ENCODE measurements at regions not wholly inside any gene's neighbourhood (a gene's known extent, or its start where the extent isn't known, plus 50 kb on each side); places are given as distances from the start of the nearest gene placed in this dataset.

- TF ChIP-seq CTCF (IDR thresholded peaks at IDR 0.05) (no peak), POLR2A (IDR thresholded peaks at IDR 0.05; ENCODE audit: low read depth) (no peak)
Observed at GRCh38 chr2:2581331-2582159, 250.5 kb upstream of the MYT1L start.
